Uterus (tissue), 3 donors: ENCODE measurements at regions not wholly inside any gene's neighbourhood (a gene's known extent, or its start where the extent isn't known, plus 50 kb on each side); places are given as distances from the start of the nearest gene placed in this dataset.

Experiments
- DNase-seq, 2 donors: peaks; one replicate each; pipeline ENCODE4 v3.0.0-alpha.2; 2019 to 2020
- H3K27ac ChIP-seq, 2 donors: fragments of 200-600 bp; sonication (generic); 1 replicate in 1 of 2; 2 replicates in 1 of 2; pipeline ENCODE4 v1.5.1; 2016 to 2018
- H3K27me3 ChIP-seq, 2 donors: fragments of 200-600 bp; sonication (generic); one replicate each; pipeline ENCODE4 v1.5.1; 2018 to 2019; ENCODE audit warnings: control low read depth in 1 of 2
- H3K36me3 ChIP-seq, 2 donors: fragments of 200-600 bp; sonication (generic); one replicate each; pipeline ENCODE4 v1.5.1; 2019; ENCODE audit warnings: control low read depth in 1 of 2
- H3K4me1 ChIP-seq, 2 donors: fragments of 200-600 bp; sonication (generic); one replicate each; pipeline ENCODE4 v1.5.1; 2018 to 2019; ENCODE audit warnings: control low read depth in 1 of 2
- H3K4me3 ChIP-seq, 2 donors: fragments of 200-600 bp; sonication (generic); 1 replicate in 1 of 2; 2 replicates in 1 of 2; pipeline ENCODE4 v1.5.1; 2018 to 2019; ENCODE audit warnings: mild to moderate bottlenecking in 1 of 2
- H3K9me3 ChIP-seq, 2 donors: fragments of 200-600 bp; sonication (generic); one replicate each; pipeline ENCODE4 v1.5.1; 2019; ENCODE audit warnings: control low read depth in 1 of 2
- POLR2A ChIP-seq, 2 donors: fragments of 450-650 bp; IDR thresholded peaks; one replicate each; pipeline ENCODE4 v1.6.1; 2016; ENCODE audit warnings: antibody characterized with exemption in 2 of 2, mild to moderate bottlenecking in 1 of 2, moderate library complexity in 1 of 2
- intact Hi-C: fragments of 100-400 bp; cut with DNase I; formaldehyde crosslinking; loops from one replicate; pipeline ENCODE4 v1.15.1; 2023; ENCODE audit warnings: low total_unique reads
- TF ChIP-seq, protein P1 (sequence below), 4 experiments: fragments of 200-600 bp in 2 of 4; fragments of 450-650 bp in 2 of 4; sonication (generic) in 2 of 4; IDR thresholded peaks; one replicate each; pipeline ENCODE4 v1.5.1; 2016 to 2019; ENCODE audit warnings: antibody characterized with exemption in 4 of 4, mild to moderate bottlenecking in 2 of 4, moderate library complexity in 1 of 4
- donor health status: DM: yes; HTN: yes; CAD: no.

DNA sequence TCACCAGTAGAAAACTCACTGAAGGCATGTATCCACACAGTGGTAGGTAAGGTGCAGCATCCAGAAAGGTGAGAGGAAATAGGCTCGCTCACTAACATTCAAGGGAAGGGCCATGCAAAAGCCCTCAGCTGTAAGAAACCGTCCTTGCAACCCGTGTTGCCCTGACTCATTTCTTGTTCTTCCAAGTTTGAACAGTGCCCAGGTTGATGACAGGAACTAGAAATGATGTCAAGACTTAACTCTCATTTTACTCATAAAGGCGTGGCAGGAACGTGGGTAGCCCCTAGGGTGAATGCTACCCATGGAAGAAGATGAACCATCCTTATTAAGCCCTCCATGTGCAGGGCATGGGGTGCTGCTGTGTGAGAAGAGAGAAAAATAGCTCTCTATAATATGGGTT lies 187.6 kb downstream of the CD83 start:
- Histone ChIP-seq H3K27ac (no peak overlapping the region), H3K4me1 (no peaks in the 10 kb centered on the region), H3K27me3 (no peaks in the 10 kb centered on the region)

DNA sequence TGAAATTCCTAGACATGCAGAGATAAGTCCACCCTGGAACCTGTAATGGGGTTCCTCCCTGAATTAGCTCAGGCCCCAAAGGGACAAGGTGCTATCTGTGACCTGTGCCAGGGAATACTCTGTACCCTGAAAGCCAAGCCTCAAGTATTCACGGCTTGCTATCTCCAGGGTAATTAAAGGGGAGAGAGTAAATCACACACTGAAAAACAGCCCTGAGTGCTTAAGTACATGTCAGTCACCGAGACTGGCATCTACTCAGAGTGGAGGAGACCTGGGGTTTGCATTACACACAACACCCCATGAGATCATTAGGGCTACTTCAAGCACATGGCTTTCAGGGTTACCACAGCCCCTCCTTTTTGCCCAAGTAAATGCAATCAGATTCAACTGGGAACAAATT lies 188.1 kb downstream of the CD83 start:
- Histone ChIP-seq H3K4me1 (no peaks in the 10 kb centered on the region), H3K27me3 (no peaks in the 10 kb centered on the region), H3K4me3 (no peak overlapping the region), H3K9me3 (no peaks in the 10 kb centered on the region), H3K27ac (no peak overlapping the region), H3K36me3 (no peaks in the 10 kb centered on the region)
- intact Hi-C loops = no loop called here
- TF ChIP-seq, protein P1, sequence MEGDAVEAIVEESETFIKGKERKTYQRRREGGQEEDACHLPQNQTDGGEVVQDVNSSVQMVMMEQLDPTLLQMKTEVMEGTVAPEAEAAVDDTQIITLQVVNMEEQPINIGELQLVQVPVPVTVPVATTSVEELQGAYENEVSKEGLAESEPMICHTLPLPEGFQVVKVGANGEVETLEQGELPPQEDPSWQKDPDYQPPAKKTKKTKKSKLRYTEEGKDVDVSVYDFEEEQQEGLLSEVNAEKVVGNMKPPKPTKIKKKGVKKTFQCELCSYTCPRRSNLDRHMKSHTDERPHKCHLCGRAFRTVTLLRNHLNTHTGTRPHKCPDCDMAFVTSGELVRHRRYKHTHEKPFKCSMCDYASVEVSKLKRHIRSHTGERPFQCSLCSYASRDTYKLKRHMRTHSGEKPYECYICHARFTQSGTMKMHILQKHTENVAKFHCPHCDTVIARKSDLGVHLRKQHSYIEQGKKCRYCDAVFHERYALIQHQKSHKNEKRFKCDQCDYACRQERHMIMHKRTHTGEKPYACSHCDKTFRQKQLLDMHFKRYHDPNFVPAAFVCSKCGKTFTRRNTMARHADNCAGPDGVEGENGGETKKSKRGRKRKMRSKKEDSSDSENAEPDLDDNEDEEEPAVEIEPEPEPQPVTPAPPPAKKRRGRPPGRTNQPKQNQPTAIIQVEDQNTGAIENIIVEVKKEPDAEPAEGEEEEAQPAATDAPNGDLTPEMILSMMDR (IDR thresholded peaks at IDR 0.05) = no peak
- no peak for TF ChIP-seq POLR2A (IDR thresholded peaks at IDR 0.05)
- DNase-seq = no peak

More for the DNA sequence above, 187.6 kb downstream of the CD83 start:
- no peaks in the 10 kb centered on the region for H3K9me3 ChIP-seq
- no peak for DNase-seq
- no peaks in the 10 kb centered on the region for H3K36me3 ChIP-seq
- no peak for TF ChIP-seq POLR2A (IDR thresholded peaks at IDR 0.05)
- TF ChIP-seq, protein P1 (IDR thresholded peaks at IDR 0.05) = no peak
- intact Hi-C loops = no loop called here
- H3K4me3 ChIP-seq = no peak overlapping the region

DNA sequence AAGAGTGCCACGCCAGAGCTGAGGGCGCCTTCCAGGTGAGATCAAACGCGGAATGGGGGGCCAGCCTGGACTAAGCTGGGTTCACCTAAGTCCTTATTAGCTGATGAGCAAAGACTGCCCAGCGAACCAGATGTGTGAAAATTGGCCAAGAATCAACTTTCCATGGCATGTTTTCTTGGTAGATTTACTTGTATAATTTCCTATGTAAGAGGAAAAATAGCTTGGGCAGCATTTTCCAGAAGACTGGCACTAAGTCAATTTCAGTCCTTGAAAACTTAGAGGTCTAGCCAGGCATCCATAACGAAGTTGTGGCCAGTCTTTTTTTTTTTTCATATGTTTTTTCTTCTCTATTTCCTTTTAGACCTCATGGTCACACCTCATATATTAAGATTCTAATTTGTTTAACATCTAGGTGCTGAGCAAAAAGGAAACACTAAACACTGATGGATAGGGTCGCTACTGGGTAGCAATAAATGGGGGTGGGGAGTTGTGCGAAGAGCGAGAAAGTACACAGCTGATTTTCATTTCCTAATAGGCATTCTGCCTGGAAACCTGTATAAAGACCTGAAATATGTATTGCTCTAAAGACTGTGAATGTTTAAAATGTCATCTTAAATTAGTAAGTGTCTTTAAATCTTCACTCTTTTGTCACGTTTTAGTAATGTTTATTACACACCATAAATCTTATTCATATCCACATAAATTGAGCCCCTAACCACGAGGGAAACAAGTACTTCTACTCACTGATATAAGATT lies 188.8 kb downstream of the CD83 start:
- Histone ChIP-seq H3K4me3 (no peak overlapping the region), H3K27ac (no peak overlapping the region), H3K36me3 (no peaks in the 10 kb centered on the region), H3K9me3 (no peaks in the 10 kb centered on the region), H3K27me3 (no peaks in the 10 kb centered on the region), H3K4me1 (no peaks in the 10 kb centered on the region)
- intact Hi-C loops = no loop called here
- no peak for DNase-seq
- no peak for TF ChIP-seq POLR2A (IDR thresholded peaks at IDR 0.05)
- TF ChIP-seq, protein P1 (IDR thresholded peaks at IDR 0.05) = no peak

DNA sequence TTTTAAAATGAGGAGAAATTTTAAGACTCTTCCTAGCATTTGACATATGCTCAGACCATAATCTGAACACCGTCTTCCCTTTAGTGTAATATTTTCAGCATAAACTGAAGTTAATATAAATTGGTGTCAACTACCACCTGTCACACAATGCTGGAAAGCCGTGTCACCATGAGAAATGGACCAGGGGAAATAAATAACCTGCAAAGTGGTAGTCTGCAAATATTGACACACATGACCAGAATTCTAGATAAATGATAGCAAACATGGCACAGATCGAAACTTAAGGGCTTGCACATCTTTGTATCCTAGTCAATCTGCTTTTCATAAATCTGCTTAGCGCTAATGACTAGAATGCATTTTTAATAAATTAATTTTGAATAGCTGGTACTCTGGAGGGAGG lies 191.9 kb downstream of the CD83 start:
- no peak for DNase-seq
- Histone ChIP-seq H3K27ac (no peak overlapping the region), H3K36me3 (no peaks in the 10 kb centered on the region), H3K9me3 (no peaks in the 10 kb centered on the region), H3K4me1 (no peaks in the 10 kb centered on the region), H3K4me3 (no peak overlapping the region), H3K27me3 (no peaks in the 10 kb centered on the region)
- intact Hi-C loops = no loop called here
- TF ChIP-seq, protein P1 (IDR thresholded peaks at IDR 0.05) = no peak
- TF ChIP-seq POLR2A (IDR thresholded peaks at IDR 0.05) = no peak

DNA sequence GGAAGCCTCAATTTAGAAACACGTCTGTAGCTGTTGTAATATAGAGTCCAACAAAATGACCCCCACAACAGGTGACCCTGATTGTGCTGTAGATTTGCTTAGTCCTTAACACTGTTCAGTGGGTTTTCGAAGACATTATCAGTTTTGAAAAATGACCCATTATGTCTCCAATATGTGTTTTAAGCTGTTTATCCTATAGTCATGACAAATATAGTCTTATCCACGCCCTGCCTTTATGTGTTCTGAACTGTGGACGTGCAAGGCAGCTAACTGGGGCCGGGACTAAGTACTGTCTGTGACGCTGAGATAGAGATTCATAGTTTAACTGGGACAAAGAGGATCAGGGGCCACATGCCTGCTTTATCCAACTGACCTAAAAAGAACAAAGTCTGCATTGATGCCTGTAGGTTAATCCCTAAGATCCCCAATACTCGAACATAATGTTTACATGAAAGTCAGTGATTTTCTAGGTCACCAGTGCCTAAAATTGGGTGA lies 192.4 kb downstream of the CD83 start:
- no peak overlapping the region for H3K4me3 ChIP-seq
- DNase-seq = no peak
- TF ChIP-seq, protein P1 (IDR thresholded peaks at IDR 0.05) = no peak
- no peak for TF ChIP-seq POLR2A (IDR thresholded peaks at IDR 0.05)
- H3K4me1 ChIP-seq = no peaks in the 10 kb centered on the region
- H3K9me3 ChIP-seq = no peaks in the 10 kb centered on the region
- intact Hi-C loops = no loop called here
- no peaks in the 10 kb centered on the region for H3K36me3 ChIP-seq
- H3K27ac ChIP-seq = no peak overlapping the region
- no peaks in the 10 kb centered on the region for H3K27me3 ChIP-seq
